Naive B cell (primary cell): ENCODE measurements at regions not wholly inside any gene's neighbourhood (a gene's known extent, or its start where the extent isn't known, plus 50 kb on each side); places are given as distances from the start of the nearest gene placed in this dataset.

ENCODE experiments used
- ATAC-seq, 2 donors: fragments of 150-1000 bp; cut with Tn5 transposase; 2 replicates each; pipeline ENCODE4 v1.10.0; 2021; ENCODE audit warnings: low read depth in 2 of 2, mild to moderate bottlenecking in 2 of 2, moderate library complexity in 2 of 2
- DNase-seq: peaks from one replicate; pipeline ENCODE4 v3.0.0; 2022
- H3K27ac Mint-ChIP-seq, 6 donors: one replicate each; pipeline ENCODE4 v1.8.0; 2020 to 2022; ENCODE audit warnings: mild to moderate bottlenecking in 6 of 6, mixed read lengths in 6 of 6, moderate library complexity in 5 of 6, inconsistent platforms in 2 of 6
- H3K27me3 Mint-ChIP-seq, 3 donors: one replicate each; pipeline ENCODE4 v1.8.0; 2021 to 2022; ENCODE audit warnings: mixed read lengths in 3 of 3, mild to moderate bottlenecking in 1 of 3
- H3K36me3 Mint-ChIP-seq, 2 donors: one replicate each; pipeline ENCODE4 v1.8.0; 2020 to 2022; ENCODE audit warnings: mixed read lengths in 2 of 2, inconsistent platforms in 1 of 2, mild to moderate bottlenecking in 1 of 2
- H3K4me1 Mint-ChIP-seq, 3 donors: one replicate each; pipeline ENCODE4 v1.8.0; 2020 to 2022; ENCODE audit warnings: mixed read lengths in 3 of 3, inconsistent platforms in 1 of 3, mild to moderate bottlenecking in 1 of 3, moderate library complexity in 1 of 3
- H3K4me3 Mint-ChIP-seq, 8 donors: one replicate each; pipeline ENCODE4 v1.8.0; 2020 to 2022; ENCODE audit warnings: mild to moderate bottlenecking in 8 of 8, mixed read lengths in 8 of 8, moderate library complexity in 8 of 8, inconsistent platforms in 2 of 8
- H3K9me3 Mint-ChIP-seq, 7 donors: one replicate each; pipeline ENCODE4 v1.8.0; 2020 to 2022; ENCODE audit warnings: mixed read lengths in 7 of 7, mild to moderate bottlenecking in 5 of 7, inconsistent platforms in 2 of 7, moderate library complexity in 1 of 7

DNA sequence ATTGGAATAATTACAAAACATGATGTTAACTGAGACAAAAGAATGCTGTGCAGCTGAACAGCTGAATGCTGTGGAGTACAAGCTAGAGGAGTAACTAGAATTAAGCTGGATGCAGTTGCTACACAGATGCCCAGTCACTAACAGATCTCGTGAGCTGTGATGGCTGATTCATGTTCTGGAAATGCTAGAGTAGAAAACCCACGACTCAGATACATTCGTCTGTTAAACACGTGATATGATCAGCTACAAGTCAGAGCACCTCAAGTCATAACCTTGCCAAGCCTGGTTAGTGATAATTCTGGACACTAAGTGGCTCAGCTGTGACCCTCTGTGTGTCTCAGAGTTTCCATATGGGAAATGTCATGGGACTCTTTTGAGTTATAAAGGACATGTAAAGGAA is 89.7 kb upstream of the ESRRG start:
- no peaks in the 10 kb centered on the region for H3K4me1 Mint-ChIP-seq
- H3K27me3 Mint-ChIP-seq, result no peaks in the 10 kb centered on the region
- no peaks in the 10 kb centered on the region for H3K36me3 Mint-ChIP-seq
- DNase-seq (no peak), ATAC-seq (no peak)
- peaks cover 0 to 2% (median 0%) of the 10 kb centered on the region in 7 donors for H3K9me3 Mint-ChIP-seq
- no peak overlapping the region for H3K4me3 Mint-ChIP-seq
- H3K27ac Mint-ChIP-seq, result no peak overlapping the region

DNA sequence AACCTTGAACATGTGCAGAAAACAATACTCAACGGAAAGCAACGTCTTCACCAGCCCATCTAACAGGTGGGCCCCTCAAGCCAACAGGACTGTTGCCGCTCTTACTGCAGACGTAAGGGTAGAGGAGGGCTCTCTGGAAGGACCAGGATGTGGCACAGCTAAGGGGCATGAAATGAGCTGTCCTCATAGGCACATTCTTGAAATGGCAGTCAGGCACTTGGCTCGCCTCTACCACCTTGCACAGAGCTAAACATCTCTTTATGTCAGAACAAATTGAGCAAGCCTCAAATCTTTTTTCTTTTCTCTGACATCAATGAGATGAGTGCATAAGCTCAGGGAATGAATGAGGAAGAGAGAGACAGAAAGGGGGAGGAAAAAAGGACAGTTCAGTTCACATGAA is 86.4 kb upstream of the ESRRG start:
- Mint-ChIP-seq H3K9me3 (no peaks in the 10 kb centered on the region), H3K4me3 (no peak overlapping the region), H3K27me3 (no peaks in the 10 kb centered on the region), H3K4me1 (no peaks in the 10 kb centered on the region), H3K36me3 (no peaks in the 10 kb centered on the region), H3K27ac (no peak overlapping the region)
- no peak for DNase-seq
- no peak for ATAC-seq

DNA sequence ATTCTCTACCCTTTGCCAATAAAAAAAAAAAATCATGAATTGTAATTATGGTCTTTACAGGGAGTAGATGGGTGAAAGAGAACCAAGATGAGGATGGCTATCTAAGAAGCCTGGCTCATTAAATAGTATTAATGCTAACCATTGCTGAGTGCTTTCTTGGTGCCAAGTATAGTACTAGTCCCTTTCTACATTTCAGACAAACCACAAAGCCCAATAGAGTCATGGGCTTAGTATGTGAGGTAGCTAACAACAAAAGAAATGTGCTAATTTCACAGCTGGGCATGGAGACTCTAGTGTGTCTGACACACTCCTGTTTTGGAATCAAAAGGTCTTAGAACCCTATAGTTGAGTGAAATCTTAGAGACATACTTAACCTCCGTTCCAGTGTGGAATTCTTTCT is 84.5 kb upstream of the ESRRG start:
- Mint-ChIP-seq H3K27me3 (no peaks in the 10 kb centered on the region), H3K9me3 (no peaks in the 10 kb centered on the region), H3K4me1 (no peaks in the 10 kb centered on the region), H3K4me3 (no peak overlapping the region), H3K27ac (no peak overlapping the region), H3K36me3 (no peaks in the 10 kb centered on the region)
- ATAC-seq (no peak), DNase-seq (no peak)

DNA sequence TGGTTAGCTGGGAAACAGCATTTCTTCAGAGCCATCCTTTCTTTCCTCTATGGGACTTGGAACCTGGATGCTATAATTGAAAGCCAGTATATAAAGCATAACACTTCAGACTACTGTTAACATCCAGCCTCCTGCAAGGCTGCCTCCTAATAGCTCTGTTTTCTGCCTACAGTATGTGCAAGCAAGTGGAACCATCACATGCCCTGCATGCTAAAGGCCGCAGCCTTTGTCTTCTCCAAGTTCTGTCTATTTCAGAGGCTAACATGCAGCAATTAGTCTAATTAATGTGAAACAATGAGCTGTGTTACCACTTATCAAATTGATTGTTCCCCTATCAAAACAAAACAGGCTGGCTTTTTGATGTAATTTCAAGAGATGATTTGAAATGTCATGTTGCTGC is 82.7 kb upstream of the ESRRG start:
- Mint-ChIP-seq H3K4me1 (no peaks in the 10 kb centered on the region), H3K36me3 (no peaks in the 10 kb centered on the region), H3K27ac (no peak overlapping the region), H3K27me3 (no peaks in the 10 kb centered on the region), H3K4me3 (no peak overlapping the region), H3K9me3 (peaks cover 0 to 2% (median 0%) of the 10 kb centered on the region in 7 donors)
- ATAC-seq (no peak), DNase-seq (no peak)

DNA sequence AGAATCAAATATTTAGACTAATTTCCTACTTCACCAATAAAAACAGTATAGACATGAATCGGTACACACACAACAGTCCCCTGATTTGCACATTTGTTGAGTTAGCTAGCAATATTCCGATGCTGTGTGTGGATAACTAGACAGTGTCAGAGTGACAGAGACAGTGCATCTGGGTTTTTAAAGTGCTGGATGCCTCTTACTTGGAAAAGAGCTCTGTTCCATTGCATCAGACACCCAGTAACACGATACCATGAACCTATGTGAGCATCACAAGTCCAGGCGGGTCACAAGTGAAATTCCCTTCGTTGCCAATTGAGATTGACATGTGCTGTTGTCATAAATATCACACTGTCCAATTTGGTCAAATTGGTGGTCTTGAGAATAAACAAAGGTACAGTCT is 82.0 kb upstream of the ESRRG start:
- H3K4me1 Mint-ChIP-seq, result no peaks in the 10 kb centered on the region
- H3K27me3 Mint-ChIP-seq, result no peaks in the 10 kb centered on the region
- no peak for ATAC-seq
- H3K4me3 Mint-ChIP-seq, result no peak overlapping the region
- peaks cover 0 to 2% (median 0%) of the 10 kb centered on the region in 7 donors for H3K9me3 Mint-ChIP-seq
- no peaks in the 10 kb centered on the region for H3K36me3 Mint-ChIP-seq
- DNase-seq, result no peak
- H3K27ac Mint-ChIP-seq, result no peak overlapping the region

DNA sequence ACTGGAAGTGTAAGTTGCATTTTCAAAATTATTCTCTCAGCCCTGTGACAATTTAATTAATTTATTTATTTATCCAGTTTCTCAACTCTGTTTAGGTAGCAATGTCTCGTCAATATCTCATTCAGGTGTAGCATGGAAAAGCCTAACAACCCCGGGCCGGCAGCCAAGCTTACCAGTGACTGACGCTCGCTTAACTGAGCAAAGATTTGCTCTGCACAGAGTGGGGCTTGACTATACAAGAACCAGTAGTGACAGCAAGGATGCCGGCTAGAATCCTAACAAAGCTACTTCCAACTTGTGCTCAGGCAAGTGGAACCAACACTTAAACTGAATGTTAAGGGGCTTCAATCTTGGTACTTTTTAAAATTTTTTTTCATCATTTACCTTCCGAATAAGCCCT is 80.9 kb upstream of the ESRRG start:
- peaks cover 0 to 2% (median 0%) of the 10 kb centered on the region in 7 donors for H3K9me3 Mint-ChIP-seq
- ATAC-seq (no peak), DNase-seq (no peak)
- H3K27me3 Mint-ChIP-seq, result no peaks in the 10 kb centered on the region
- H3K4me3 Mint-ChIP-seq, result no peak overlapping the region
- H3K27ac Mint-ChIP-seq, result no peak overlapping the region
- no peaks in the 10 kb centered on the region for H3K4me1 Mint-ChIP-seq
- H3K36me3 Mint-ChIP-seq, result no peaks in the 10 kb centered on the region

DNA sequence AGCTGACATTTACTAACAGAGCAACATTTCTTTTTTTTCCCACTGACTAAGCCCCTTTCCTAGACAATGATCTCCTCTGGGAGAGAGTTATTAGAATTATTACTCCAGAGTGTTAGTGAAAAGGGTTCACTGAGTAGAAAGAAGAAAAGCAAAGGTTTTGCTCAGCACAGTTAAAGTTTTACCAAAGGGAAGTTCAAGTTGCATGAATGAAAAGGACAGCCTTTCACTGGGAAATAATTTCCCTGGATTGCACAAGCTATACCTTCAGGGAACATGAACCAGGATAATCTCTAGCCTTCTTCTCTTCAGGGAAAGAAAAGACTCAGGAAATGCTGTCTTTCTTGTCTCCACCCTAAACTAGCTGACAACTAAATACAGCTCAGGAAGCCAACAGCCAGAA is 71.4 kb upstream of the ESRRG start:
- H3K9me3 Mint-ChIP-seq, result peaks cover 0 to 4% (median 0%) of the 10 kb centered on the region in 7 donors
- no peak for ATAC-seq
- H3K36me3 Mint-ChIP-seq, result no peaks in the 10 kb centered on the region
- DNase-seq, result no peak
- H3K27me3 Mint-ChIP-seq, result no peaks in the 10 kb centered on the region
- no peak overlapping the region for H3K27ac Mint-ChIP-seq
- no peak overlapping the region for H3K4me3 Mint-ChIP-seq
- H3K4me1 Mint-ChIP-seq, result no peaks in the 10 kb centered on the region

DNA sequence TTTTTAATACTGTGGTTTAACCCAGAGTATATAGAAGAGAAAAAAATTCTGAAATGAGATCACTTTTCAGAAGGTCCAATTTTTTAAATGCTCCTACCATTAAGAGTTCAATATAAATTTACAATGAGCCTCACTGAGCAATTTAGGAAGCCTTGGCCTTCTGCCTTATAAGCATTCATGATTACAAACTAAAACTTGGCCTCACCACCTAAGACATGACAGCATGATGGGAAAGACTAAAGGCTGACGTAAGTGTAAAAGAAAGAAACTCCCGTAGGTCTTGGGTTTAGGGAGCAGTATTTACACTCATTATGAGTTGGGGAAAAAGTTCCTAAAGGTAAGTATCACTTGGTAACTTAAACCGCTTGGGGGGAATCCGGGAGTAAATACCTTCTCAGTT is 70.7 kb upstream of the ESRRG start:
- DNase-seq (no peak), ATAC-seq (no peak)
- no peaks in the 10 kb centered on the region for H3K27me3 Mint-ChIP-seq
- no peaks in the 10 kb centered on the region for H3K36me3 Mint-ChIP-seq
- H3K4me1 Mint-ChIP-seq, result no peaks in the 10 kb centered on the region
- H3K27ac Mint-ChIP-seq, result no peak overlapping the region
- H3K9me3 Mint-ChIP-seq, result peaks cover 0 to 4% (median 0%) of the 10 kb centered on the region in 7 donors
- no peak overlapping the region for H3K4me3 Mint-ChIP-seq

DNA sequence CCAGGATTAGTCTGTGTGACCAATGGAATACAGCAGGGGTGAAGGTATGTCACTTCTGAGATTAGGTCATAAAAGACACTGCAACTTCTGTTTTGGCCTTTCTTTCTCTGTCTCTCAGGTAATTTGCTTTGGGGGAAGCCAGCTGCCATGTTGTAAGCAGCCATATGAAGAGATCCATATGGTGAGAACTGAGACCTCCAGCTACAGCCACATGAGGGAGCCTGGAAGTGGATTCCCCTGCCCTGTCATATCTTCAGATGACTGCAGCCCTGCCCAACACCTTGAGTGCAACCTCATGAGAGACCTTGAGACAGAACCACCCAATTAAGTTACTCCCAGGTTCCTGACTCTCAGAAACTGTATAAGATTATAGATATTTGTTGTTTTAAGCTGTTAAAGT is 70.1 kb upstream of the ESRRG start:
- Mint-ChIP-seq H3K4me1 (no peaks in the 10 kb centered on the region), H3K4me3 (no peak overlapping the region), H3K27me3 (no peaks in the 10 kb centered on the region), H3K27ac (no peak overlapping the region), H3K36me3 (no peaks in the 10 kb centered on the region), H3K9me3 (peaks cover 0 to 3% (median 0%) of the 10 kb centered on the region in 7 donors)
- ATAC-seq (no peak), DNase-seq (no peak)

DNA sequence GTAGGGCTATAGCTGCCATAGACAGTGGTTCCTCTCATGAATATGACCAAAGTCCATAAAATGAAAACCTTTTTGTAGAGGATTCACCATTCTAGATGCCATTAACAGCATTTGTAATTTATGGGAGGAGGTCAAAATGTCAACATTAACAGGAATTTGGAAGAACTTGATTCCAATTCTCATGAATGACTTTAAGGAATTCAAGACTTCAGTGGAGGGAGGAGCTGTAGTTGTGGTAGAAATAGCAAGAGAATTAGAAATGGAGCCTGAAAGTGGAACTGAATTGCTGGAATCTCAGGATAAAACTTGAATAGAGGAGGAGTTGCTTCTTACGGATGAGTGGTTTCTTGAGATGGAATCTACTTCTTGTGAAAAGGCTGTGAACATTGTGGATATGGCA is 65.4 kb upstream of the ESRRG start:
- Mint-ChIP-seq H3K9me3 (no peaks in the 10 kb centered on the region), H3K4me1 (no peaks in the 10 kb centered on the region), H3K27ac (no peak overlapping the region), H3K36me3 (no peaks in the 10 kb centered on the region), H3K27me3 (no peaks in the 10 kb centered on the region), H3K4me3 (no peak overlapping the region)
- DNase-seq (no peak), ATAC-seq (no peak)

DNA sequence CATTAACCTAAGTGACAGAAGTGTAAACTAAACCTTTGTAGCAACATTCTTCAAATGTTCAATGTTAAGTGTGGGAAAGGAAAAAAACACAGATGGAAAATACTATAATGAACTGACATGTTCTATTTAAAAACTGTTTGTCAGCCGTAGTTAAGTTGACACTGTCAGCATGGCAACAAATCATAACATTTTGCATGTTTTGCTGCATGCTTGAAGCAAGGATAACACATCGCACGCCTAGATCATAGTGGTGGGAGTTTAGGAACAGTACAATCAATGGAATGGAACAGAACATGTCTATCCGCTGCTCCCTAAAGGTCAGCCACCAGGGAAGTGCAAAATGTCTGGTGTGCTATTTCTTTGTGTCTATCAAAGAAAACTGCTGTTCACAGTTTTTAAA is 62.5 kb upstream of the ESRRG start:
- Mint-ChIP-seq H3K9me3 (peaks cover 0 to 2% (median 0%) of the 10 kb centered on the region in 7 donors), H3K36me3 (no peaks in the 10 kb centered on the region), H3K4me1 (no peaks in the 10 kb centered on the region), H3K27ac (no peak overlapping the region), H3K4me3 (no peak overlapping the region), H3K27me3 (no peaks in the 10 kb centered on the region)
- DNase-seq (no peak), ATAC-seq (no peak)

DNA sequence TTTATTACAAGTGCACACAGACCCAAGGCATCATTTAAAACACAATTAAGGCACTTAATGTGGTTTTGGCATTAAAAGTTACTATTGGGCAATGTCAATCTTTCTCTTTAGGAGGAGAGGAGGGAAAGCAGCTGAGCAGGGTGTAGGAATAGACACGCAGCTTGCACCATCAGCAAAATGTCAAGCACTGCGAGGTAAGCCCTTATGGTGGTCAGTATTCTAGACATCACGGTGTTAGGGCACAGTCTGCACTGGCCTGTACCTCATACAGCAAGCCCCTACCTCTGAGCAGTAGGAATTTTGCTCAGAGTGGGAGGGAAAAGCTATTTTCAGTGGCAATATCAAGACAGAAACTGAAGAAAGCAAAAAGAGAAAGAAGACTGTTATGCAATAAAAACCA is 62.0 kb upstream of the ESRRG start:
- Mint-ChIP-seq H3K27ac (no peak overlapping the region), H3K4me3 (no peak overlapping the region), H3K4me1 (no peaks in the 10 kb centered on the region), H3K9me3 (peaks cover 0 to 2% (median 0%) of the 10 kb centered on the region in 7 donors), H3K27me3 (no peaks in the 10 kb centered on the region), H3K36me3 (no peaks in the 10 kb centered on the region)
- no peak for ATAC-seq
- no peak for DNase-seq

DNA sequence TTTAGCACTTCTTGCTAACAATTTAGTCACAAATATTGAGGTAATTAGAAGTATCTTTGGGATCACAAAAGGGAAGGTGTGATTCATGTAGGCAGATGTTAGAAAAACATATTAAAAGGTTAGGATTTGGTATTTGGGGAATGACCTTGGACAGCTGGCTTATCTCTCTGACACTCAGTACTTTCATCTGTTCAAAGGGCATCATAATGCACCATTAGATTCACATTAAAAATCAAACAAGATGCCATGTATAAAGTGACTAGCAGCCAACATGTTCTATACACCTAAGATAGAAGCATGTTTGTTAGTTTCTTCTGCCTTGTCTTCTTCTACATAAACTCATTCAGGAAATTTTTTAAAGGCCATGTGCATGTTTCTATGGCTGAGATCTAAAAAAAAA is 56.5 kb upstream of the ESRRG start:
- no peak for ATAC-seq
- Mint-ChIP-seq H3K36me3 (no peaks in the 10 kb centered on the region), H3K4me3 (no peak overlapping the region), H3K27me3 (no peaks in the 10 kb centered on the region), H3K9me3 (peaks cover 0 to 10% (median 1%) of the 10 kb centered on the region in 7 donors), H3K27ac (no peak overlapping the region), H3K4me1 (no peaks in the 10 kb centered on the region)
- DNase-seq, result no peak

DNA sequence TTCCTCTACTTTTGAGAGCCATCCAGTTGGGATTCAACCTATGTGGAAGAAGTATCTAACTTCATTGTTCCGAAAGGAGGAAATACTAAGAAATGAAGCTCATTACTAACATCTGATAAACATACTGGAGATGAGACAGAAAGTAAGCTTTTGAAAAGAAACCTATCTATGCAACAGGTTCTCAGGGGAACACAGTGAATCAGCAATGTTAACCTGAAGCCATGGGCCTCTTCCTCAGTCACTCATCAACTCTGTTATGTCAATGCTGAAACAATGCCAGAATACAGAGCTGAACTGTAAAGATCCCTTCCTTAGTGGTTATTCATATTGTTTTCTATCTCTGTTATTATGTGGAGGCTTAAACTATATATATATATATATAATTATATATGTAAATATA is 55.5 kb upstream of the ESRRG start:
- DNase-seq (no peak), ATAC-seq (no peak)
- no peaks in the 10 kb centered on the region for H3K27me3 Mint-ChIP-seq
- no peak overlapping the region for H3K27ac Mint-ChIP-seq
- H3K9me3 Mint-ChIP-seq, result peaks cover 0 to 10% (median 1%) of the 10 kb centered on the region in 7 donors
- H3K36me3 Mint-ChIP-seq, result no peaks in the 10 kb centered on the region
- H3K4me1 Mint-ChIP-seq, result no peaks in the 10 kb centered on the region
- H3K4me3 Mint-ChIP-seq, result no peak overlapping the region

DNA sequence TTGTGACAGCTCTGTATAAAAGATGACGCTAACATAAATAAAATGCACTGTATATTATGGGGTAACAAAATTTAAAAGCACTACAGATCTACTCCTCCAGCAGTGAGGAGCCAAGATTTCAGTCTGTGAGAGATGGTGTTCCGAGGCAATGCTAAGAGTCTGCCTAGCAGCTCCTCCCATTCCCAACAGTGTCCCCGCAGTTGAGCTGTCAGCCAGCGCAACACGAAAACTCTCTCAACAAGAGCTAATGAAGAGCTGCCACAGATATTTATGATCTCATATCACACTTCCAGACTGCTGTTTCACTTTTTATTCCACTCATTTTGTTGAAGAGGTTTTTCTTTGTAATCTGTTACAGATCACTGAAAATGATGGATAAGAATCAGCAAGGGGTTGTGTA is 53.9 kb upstream of the ESRRG start:
- no peaks in the 10 kb centered on the region for H3K27me3 Mint-ChIP-seq
- no peaks in the 10 kb centered on the region for H3K4me1 Mint-ChIP-seq
- no peak overlapping the region for H3K27ac Mint-ChIP-seq
- peaks cover 0 to 10% (median 1%) of the 10 kb centered on the region in 7 donors for H3K9me3 Mint-ChIP-seq
- DNase-seq (no peak), ATAC-seq (no peak)
- H3K4me3 Mint-ChIP-seq, result no peak overlapping the region
- H3K36me3 Mint-ChIP-seq, result no peaks in the 10 kb centered on the region
